Left lung (tissue), 4 donors: ENCODE measurements at regions not wholly inside any gene's neighbourhood (a gene's known extent, or its start where the extent isn't known, plus 50 kb on each side); places are given as distances from the start of the nearest gene placed in this dataset.

Source experiments
- ATAC-seq: fragments of 200-7000 bp; cut with Tn5 transposase; one replicate; pipeline ENCODE4 v1.9.1; 2020; ENCODE audit warnings: moderate library complexity
- DNase-seq, 4 donors: peaks; one replicate each; pipeline ENCODE4 v3.0.0-alpha.2; 2013 to 2020
- H3K27ac ChIP-seq, 2 donors: fragments of 200-600 bp; sonication (generic) in 1 of 2; one replicate each; pipeline versions ENCODE4 v1.5.0 to v1.8.0; 2020 to 2021
- H3K27me3 ChIP-seq, 2 donors: fragments of 200-600 bp; sonication (generic) in 1 of 2; one replicate each; pipeline versions ENCODE4 v1.5.0 to v1.8.0; 2020 to 2021
- H3K36me3 ChIP-seq, 2 donors: fragments of 200-600 bp; sonication (generic) in 1 of 2; one replicate each; pipeline versions ENCODE4 v1.5.0 to v1.8.0; 2020 to 2021
- H3K4me1 ChIP-seq, 2 donors: fragments of 200-600 bp; one replicate each; pipeline ENCODE4 v1.8.0; 2021
- H3K4me3 ChIP-seq, 2 donors: fragments of 200-600 bp; sonication (generic) in 1 of 2; one replicate each; pipeline versions ENCODE4 v1.5.0 to v1.8.0; 2020 to 2021; ENCODE audit warnings: mild to moderate bottlenecking in 1 of 2
- H3K9me3 ChIP-seq, 2 donors: fragments of 200-600 bp; sonication (generic) in 1 of 2; one replicate each; pipeline versions ENCODE4 v1.5.0 to v1.8.0; 2020 to 2021
- intact Hi-C, 2 donors: fragments of 100-400 bp; cut with DNase I; formaldehyde crosslinking; loops; one replicate each; pipeline versions ENCODE4 v1.11.2 to v1.14.2; 2022
- TF ChIP-seq, protein P1 (sequence below), 2 donors: fragments of 200-600 bp; sonication (generic) in 1 of 2; IDR thresholded peaks; one replicate each; pipeline versions ENCODE4 v1.5.0 to v1.8.0; 2021; ENCODE audit warnings: antibody characterized with exemption in 2 of 2
- donor health status: DM: no; HTN: yes; CAD: no.
- donor health status: DM: no; HTN: no; CAD: no.

DNA sequence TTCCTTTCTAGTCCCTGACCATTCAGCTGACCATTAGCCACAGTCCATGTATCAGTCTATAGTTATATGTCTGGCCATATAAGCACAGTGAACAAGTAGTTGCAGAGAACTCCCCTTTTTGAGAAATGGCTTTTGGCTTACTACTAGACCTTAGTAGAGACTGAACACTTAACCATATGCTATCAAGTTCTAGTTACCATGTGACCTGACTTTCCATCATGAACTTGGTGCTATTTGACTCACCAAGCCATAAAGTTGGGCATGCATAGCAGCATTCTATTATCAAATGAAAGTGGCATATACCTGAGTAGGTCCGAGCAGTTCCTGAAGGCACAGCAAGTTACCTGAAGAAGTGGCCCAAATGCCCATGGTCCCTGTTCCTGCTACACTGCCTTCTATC, 74.5 kb upstream of the IL2 start:
- Histone ChIP-seq H3K27ac (no peak overlapping the region), H3K4me1 (no peaks in the 10 kb centered on the region), H3K36me3 (no peaks in the 10 kb centered on the region), H3K27me3 (no peaks in the 10 kb centered on the region), H3K9me3 (peaks cover 0 to 2% of the 10 kb centered on the region in 2 donors), H3K4me3 (no peak overlapping the region)
- intact Hi-C loops = no loop called here
- TF ChIP-seq, protein P1, sequence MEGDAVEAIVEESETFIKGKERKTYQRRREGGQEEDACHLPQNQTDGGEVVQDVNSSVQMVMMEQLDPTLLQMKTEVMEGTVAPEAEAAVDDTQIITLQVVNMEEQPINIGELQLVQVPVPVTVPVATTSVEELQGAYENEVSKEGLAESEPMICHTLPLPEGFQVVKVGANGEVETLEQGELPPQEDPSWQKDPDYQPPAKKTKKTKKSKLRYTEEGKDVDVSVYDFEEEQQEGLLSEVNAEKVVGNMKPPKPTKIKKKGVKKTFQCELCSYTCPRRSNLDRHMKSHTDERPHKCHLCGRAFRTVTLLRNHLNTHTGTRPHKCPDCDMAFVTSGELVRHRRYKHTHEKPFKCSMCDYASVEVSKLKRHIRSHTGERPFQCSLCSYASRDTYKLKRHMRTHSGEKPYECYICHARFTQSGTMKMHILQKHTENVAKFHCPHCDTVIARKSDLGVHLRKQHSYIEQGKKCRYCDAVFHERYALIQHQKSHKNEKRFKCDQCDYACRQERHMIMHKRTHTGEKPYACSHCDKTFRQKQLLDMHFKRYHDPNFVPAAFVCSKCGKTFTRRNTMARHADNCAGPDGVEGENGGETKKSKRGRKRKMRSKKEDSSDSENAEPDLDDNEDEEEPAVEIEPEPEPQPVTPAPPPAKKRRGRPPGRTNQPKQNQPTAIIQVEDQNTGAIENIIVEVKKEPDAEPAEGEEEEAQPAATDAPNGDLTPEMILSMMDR (IDR thresholded peaks at IDR 0.05) = no peak
- DNase-seq (no peak), ATAC-seq (no peak)

DNA sequence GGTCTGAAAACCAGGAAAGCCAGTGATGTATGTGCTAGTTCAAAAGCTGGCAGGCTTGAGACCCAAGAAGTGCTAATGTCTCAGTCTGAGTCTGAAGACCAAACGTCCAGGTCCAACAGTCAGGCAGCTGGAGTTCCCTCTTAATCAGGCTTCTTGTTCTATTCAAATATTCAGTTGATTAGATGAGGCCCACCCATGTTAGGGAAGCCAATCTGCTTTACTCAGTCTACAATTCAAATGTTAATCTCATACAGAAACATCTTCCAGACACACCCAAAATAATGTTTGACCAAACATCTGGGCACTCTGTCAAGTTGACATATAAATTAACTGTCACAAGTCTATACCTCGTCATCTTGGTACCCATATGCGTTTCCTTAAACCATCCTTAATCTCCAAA, 72.4 kb upstream of the IL2 start:
- intact Hi-C loops = no loop called here
- Histone ChIP-seq H3K27ac (no peak overlapping the region), H3K27me3 (no peaks in the 10 kb centered on the region)

DNA sequence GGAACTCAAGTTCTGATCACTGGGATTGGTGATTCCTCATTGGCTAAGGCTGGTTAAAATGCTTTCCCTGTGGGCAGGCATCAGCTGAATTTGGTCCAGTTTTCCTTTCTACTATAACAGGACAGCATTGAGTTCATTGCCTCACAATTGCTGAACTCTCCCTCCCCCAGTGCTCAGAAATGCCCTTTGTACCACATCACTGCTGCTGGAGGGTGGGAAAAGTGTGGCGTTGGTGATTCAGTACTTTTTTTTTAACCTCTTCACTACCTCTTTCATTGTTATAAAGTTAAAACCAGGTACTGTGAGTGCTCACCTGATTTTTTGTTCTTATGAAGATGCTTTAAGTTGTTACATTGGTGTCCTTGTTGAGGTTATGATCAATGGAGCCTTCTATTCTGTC, 69.3 kb upstream of the IL2 start:
- H3K9me3 ChIP-seq = peaks cover 0 to 21% of the 10 kb centered on the region in 2 donors
- no peaks in the 10 kb centered on the region for H3K36me3 ChIP-seq
- ATAC-seq = no peak
- intact Hi-C loops = no loop called here
- no peak overlapping the region for H3K4me3 ChIP-seq
- no peak for DNase-seq
- TF ChIP-seq, protein P1 (IDR thresholded peaks at IDR 0.05) = no peak
- H3K27me3 ChIP-seq = no peaks in the 10 kb centered on the region
- H3K27ac ChIP-seq = no peak overlapping the region
- H3K4me1 ChIP-seq = no peaks in the 10 kb centered on the region

More for the DNA sequence above, 72.4 kb upstream of the IL2 start:
- no peaks in the 10 kb centered on the region for H3K36me3 ChIP-seq
- H3K9me3 ChIP-seq = peaks cover 0 to 9% of the 10 kb centered on the region in 2 donors
- no peak for ATAC-seq
- TF ChIP-seq, protein P1 (IDR thresholded peaks at IDR 0.05) = no peak
- no peak for DNase-seq
- H3K4me1 ChIP-seq = no peaks in the 10 kb centered on the region
- H3K4me3 ChIP-seq = no peak overlapping the region

DNA sequence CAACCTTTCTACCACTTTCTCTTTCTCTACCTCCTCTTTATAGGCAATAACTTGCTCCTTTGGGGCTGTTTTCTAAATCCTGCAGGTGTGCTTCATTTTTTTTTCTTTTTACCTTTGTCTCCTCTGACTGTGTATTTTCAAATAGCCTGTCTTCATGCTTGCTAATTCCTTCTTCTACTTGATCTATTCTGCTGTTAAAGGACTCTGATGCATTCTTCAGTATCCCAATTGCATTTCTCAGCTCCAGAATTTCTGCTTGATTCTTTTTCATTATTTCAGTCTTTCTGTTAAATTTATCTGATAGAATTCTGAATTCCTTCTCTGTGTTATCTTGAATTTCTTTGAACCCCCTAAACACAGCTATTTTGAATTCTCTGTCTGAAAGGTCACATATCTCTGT, 67.7 kb upstream of the IL2 start:
- Histone ChIP-seq H3K4me1 (no peaks in the 10 kb centered on the region), H3K36me3 (no peaks in the 10 kb centered on the region), H3K27ac (no peak overlapping the region), H3K27me3 (no peaks in the 10 kb centered on the region), H3K9me3 (peaks cover 0 to 21% of the 10 kb centered on the region in 2 donors), H3K4me3 (no peak overlapping the region)
- intact Hi-C loops = no loop called here
- TF ChIP-seq, protein P1 (IDR thresholded peaks at IDR 0.05) = no peak
- ATAC-seq (no peak), DNase-seq (no peak)

DNA sequence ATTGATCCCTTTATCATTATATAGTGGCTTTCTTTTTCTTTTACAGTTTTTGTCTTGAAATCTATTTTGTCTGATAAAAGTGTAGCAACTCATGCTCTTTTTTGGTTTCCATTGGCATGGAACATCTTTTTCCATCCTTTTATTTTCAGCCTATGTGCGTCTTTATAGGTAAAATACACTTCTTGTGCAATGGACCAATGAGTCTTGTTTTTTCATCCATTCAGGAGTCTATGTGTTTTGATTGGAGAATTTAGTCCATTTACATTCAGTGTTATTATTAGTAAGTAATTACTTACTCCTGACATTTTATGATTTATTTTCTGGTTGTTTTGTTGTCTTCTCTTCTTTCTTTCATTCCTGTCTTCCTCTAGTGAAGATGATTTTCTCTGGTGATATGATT, 66.4 kb upstream of the IL2 start:
- no peak overlapping the region for H3K27ac ChIP-seq
- DNase-seq = no peak
- no peaks in the 10 kb centered on the region for H3K27me3 ChIP-seq
- H3K4me1 ChIP-seq = no peaks in the 10 kb centered on the region
- intact Hi-C loops = no loop called here
- no peak for ATAC-seq
- peaks cover 0 to 21% of the 10 kb centered on the region in 2 donors for H3K9me3 ChIP-seq
- no peak overlapping the region for H3K4me3 ChIP-seq
- TF ChIP-seq, protein P1 (IDR thresholded peaks at IDR 0.05) = no peak
- no peaks in the 10 kb centered on the region for H3K36me3 ChIP-seq
